Uterus (tissue), 3 donors: ENCODE measurements at regions not wholly inside any gene's neighbourhood (a gene's known extent, or its start where the extent isn't known, plus 50 kb on each side); places are given as distances from the start of the nearest gene placed in this dataset.
"Not testable (repeated sequence)": the region's sequence is repeated elsewhere in the genome, so short reads cannot be mapped to it uniquely, and the experiment has no call there.

Experiments
- DNase-seq, 2 donors: peaks; one replicate each; pipeline ENCODE4 v3.0.0-alpha.2; 2019 to 2020
- H3K27ac ChIP-seq, 2 donors: fragments of 200-600 bp; sonication (generic); 1 replicate in 1 of 2; 2 replicates in 1 of 2; pipeline ENCODE4 v1.5.1; 2016 to 2018
- H3K27me3 ChIP-seq, 2 donors: fragments of 200-600 bp; sonication (generic); one replicate each; pipeline ENCODE4 v1.5.1; 2018 to 2019; ENCODE audit warnings: control low read depth in 1 of 2
- H3K36me3 ChIP-seq, 2 donors: fragments of 200-600 bp; sonication (generic); one replicate each; pipeline ENCODE4 v1.5.1; 2019; ENCODE audit warnings: control low read depth in 1 of 2
- H3K4me1 ChIP-seq, 2 donors: fragments of 200-600 bp; sonication (generic); one replicate each; pipeline ENCODE4 v1.5.1; 2018 to 2019; ENCODE audit warnings: control low read depth in 1 of 2
- H3K4me3 ChIP-seq, 2 donors: fragments of 200-600 bp; sonication (generic); 1 replicate in 1 of 2; 2 replicates in 1 of 2; pipeline ENCODE4 v1.5.1; 2018 to 2019; ENCODE audit warnings: mild to moderate bottlenecking in 1 of 2
- H3K9me3 ChIP-seq, 2 donors: fragments of 200-600 bp; sonication (generic); one replicate each; pipeline ENCODE4 v1.5.1; 2019; ENCODE audit warnings: control low read depth in 1 of 2
- POLR2A ChIP-seq, 2 donors: fragments of 450-650 bp; IDR thresholded peaks; one replicate each; pipeline ENCODE4 v1.6.1; 2016; ENCODE audit warnings: antibody characterized with exemption in 2 of 2, mild to moderate bottlenecking in 1 of 2, moderate library complexity in 1 of 2
- intact Hi-C: fragments of 100-400 bp; cut with DNase I; formaldehyde crosslinking; loops from one replicate; pipeline ENCODE4 v1.15.1; 2023; ENCODE audit warnings: low total_unique reads
- TF ChIP-seq, protein P1 (sequence below), 4 experiments: fragments of 200-600 bp in 2 of 4; fragments of 450-650 bp in 2 of 4; sonication (generic) in 2 of 4; IDR thresholded peaks; one replicate each; pipeline ENCODE4 v1.5.1; 2016 to 2019; ENCODE audit warnings: antibody characterized with exemption in 4 of 4, mild to moderate bottlenecking in 2 of 4, moderate library complexity in 1 of 4
- donor health status: DM: yes; HTN: yes; CAD: no.

DNA sequence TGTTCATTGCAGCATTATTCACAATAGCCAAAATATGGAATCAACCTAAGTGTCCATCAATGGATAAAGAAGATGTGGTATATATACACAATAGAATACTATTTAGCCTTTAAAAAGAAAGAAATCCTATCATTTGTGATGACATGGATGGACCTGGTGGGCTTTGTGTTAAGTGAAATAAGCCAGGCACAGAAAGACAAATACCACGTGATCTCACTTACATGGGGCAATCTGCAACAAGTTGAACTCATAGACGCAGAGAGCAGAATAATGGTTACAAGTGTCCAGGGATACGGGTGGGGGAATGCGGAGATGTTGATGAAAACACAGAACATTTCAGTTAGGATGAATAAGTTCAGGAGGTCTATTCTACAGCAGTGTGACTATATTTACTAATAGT lies 66.4 kb upstream of the ALDH1B1 start:
- no peak for TF ChIP-seq POLR2A (IDR thresholded peaks at IDR 0.05)
- TF ChIP-seq, protein P1, sequence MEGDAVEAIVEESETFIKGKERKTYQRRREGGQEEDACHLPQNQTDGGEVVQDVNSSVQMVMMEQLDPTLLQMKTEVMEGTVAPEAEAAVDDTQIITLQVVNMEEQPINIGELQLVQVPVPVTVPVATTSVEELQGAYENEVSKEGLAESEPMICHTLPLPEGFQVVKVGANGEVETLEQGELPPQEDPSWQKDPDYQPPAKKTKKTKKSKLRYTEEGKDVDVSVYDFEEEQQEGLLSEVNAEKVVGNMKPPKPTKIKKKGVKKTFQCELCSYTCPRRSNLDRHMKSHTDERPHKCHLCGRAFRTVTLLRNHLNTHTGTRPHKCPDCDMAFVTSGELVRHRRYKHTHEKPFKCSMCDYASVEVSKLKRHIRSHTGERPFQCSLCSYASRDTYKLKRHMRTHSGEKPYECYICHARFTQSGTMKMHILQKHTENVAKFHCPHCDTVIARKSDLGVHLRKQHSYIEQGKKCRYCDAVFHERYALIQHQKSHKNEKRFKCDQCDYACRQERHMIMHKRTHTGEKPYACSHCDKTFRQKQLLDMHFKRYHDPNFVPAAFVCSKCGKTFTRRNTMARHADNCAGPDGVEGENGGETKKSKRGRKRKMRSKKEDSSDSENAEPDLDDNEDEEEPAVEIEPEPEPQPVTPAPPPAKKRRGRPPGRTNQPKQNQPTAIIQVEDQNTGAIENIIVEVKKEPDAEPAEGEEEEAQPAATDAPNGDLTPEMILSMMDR (IDR thresholded peaks at IDR 0.05) = no peak
- Histone ChIP-seq H3K9me3 (no peaks in the 10 kb centered on the region), H3K27me3 (no peaks in the 10 kb centered on the region), H3K27ac (no peak overlapping the region), H3K4me3 (no peak overlapping the region), H3K36me3 (no peaks in the 10 kb centered on the region), H3K4me1 (no peaks in the 10 kb centered on the region)
- intact Hi-C loops = no loop called here
- no peak for DNase-seq

DNA sequence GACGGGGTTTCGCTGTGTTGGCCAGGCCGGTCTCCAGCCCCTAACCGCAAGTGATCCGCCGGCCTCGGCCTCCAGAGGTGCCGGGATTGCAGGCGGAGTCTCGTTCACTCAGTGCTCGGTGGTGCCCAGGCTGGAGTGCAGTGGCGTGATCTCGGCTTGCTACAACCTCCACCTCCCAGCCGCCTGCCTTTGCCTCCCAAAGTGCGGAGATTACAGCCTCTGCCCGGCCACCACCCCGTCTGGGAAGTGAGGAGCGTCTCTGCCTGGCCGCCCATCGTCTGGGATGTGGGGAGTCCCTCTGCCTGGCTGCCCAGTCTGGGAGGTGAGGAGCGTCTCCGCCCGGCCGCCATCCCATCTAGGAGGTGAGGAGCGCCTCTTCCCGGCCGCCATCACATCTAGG lies 68.3 kb upstream of the ALDH1B1 start:
- H3K4me1 ChIP-seq, intact Hi-C loops, H3K9me3 ChIP-seq, H3K27ac ChIP-seq, H3K4me3 ChIP-seq, DNase-seq, H3K36me3 ChIP-seq, H3K27me3 ChIP-seq: not testable (repeated sequence)

DNA sequence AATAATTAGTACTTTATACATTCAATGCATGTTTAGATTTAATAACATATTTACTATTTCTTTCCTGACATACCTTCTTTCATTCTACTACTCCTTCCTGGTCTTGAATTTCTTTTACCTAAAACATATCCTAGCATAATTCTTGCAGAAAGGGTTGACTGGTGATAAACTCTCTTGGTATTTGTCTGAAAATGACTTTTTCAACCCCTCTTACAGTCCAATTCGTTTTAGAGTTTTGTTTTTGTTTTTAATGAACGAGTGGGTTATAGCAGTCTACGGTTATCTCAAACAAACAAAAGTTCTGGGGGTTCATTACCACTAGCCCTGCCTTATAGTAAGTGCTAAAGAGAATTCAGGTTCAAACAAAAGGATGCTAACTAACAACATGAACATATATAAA lies 69.6 kb upstream of the ALDH1B1 start:
- DNase-seq = no peak
- Histone ChIP-seq H3K4me1 (no peaks in the 10 kb centered on the region), H3K9me3 (no peaks in the 10 kb centered on the region), H3K27ac (no peak overlapping the region), H3K4me3 (no peak overlapping the region), H3K36me3 (no peaks in the 10 kb centered on the region), H3K27me3 (no peaks in the 10 kb centered on the region)
- intact Hi-C loops = no loop called here
- TF ChIP-seq POLR2A (IDR thresholded peaks at IDR 0.05) = no peak
- TF ChIP-seq, protein P1 (IDR thresholded peaks at IDR 0.05) = no peak

DNA sequence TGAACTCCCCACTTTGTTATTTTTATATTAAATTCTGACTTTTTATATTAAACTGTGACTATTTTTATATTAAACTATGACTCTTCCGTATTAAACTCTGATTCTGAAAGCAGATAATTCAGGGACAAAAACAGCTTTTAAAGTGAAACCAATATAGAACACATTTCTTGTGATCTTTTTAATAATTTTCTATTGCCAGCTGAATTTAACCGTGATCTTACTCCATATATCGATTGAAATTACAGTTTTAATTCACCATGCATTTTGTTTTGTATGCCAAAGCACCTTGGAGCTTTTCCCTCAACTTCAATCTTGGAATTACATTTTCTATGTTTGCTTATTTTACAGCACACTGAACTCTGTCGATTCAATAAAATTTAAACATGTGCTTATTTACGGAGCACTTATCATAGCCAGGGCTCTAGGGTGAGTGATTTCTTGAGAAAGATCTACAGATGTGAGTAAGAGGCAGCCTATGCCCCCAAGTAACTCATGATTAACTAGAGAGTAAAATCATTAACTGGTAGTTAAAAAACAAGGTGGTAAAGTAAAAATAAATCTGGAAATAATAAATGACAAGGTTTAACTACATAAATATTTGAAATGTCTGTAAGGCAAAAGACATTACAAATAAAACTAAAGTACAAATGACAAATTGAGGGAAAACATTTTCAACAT lies 72.9 kb upstream of the ALDH1B1 start:
- DNase-seq = no peak
- Histone ChIP-seq H3K27me3 (no peaks in the 10 kb centered on the region), H3K27ac (peak overlapping the region; percentile 56 to 64), H3K9me3 (no peaks in the 10 kb centered on the region), H3K4me1 (no peaks in the 10 kb centered on the region), H3K36me3 (no peaks in the 10 kb centered on the region), H3K4me3 (peak overlapping the region in 1 of 2 donors; percentile 14)
- intact Hi-C loops = no loop called here
- TF ChIP-seq, protein P1 (IDR thresholded peaks at IDR 0.05) = no peak
- TF ChIP-seq POLR2A (IDR thresholded peaks at IDR 0.05) = no peak

DNA sequence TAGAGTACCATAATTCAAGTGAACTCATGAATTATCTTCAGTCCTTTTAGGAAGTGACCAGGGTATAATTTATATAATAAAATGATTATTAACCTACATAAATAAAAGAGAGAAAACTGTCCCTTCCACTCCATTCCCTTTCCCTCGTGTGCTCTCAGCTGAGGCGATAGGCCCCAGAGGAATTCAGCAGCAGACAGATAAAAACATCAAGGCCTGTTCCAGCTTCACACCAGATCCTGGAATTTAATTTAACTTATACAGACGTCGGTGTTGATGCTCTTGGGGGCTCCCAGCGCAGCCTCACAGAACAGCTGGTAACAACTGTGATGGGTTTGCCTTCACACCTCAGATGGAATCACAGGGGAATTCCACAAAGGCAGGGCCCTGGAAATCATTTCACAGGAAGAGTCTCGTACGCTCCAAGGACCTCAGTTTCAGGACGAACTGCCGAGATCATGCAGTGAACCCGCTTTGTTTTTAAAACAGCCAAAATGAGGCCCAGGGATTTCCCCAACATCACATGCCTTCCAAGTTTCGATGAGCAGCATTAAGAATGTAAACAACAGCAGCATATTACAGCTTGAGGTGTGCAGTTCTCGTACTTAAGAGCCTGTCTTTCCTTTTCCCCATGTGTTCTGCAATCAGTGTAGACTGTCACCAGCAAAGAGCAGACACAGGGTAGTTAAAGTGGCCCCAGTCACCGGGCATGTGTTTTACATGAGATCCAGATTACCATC lies 73.6 kb upstream of the ALDH1B1 start:
- no peaks in the 10 kb centered on the region for H3K9me3 ChIP-seq
- no peaks in the 10 kb centered on the region for H3K27me3 ChIP-seq
- intact Hi-C loops = no loop called here
- TF ChIP-seq, protein P1 (IDR thresholded peaks at IDR 0.05) = no peak
- no peak for TF ChIP-seq POLR2A (IDR thresholded peaks at IDR 0.05)
- DNase-seq = no peak
- H3K27ac ChIP-seq = peak overlapping the region; percentile 56 to 64
- H3K4me1 ChIP-seq = no peaks in the 10 kb centered on the region
- H3K4me3 ChIP-seq = peak overlapping the region in 1 of 2 donors; percentile 14
- no peaks in the 10 kb centered on the region for H3K36me3 ChIP-seq
